ENCODE measurements at regions not wholly inside any gene's neighbourhood (a gene's known extent, or its start where the extent isn't known, plus 50 kb on each side); places are given as distances from the start of the nearest gene placed in this dataset.

GRCh38 chr18:51463483-51464136 is 266.1 kb upstream of the MEX3C start:
- H3K27ac Mint-ChIP-seq: no peak overlapping the region
- DNase-seq: no peak
- WGBS, 2 experiments (ENCODE audit: insufficient coverage in 1 of 2, insufficient read length in 1 of 2): 61 to 79% methylated on average over 3 to 6 of the region's 9 CpGs
- no peak overlapping the region for H3K4me3 ChIP-seq (ENCODE audit: low read length)
- no peaks in the 10 kb centered on the region for H3K27me3 Mint-ChIP-seq (ENCODE audit: insufficient read depth)
- no peaks in the 10 kb centered on the region for H3K36me3 ChIP-seq (ENCODE audit: control insufficient read depth, insufficient read depth, low read length)
- TF ChIP-seq CTCF (conservative IDR thresholded peaks at IDR 0.05): no peak
- H3K9ac ChIP-seq (ENCODE audit: extremely low read depth, low read length, poor library complexity, severe bottlenecking): no peak overlapping the region
- H3K36me3 Mint-ChIP-seq (ENCODE audit: low read depth): no peaks in the 10 kb centered on the region
- H3K4me1 Mint-ChIP-seq: peaks cover 13% of the 10 kb centered on the region
- peaks cover 5% of the 10 kb centered on the region for H3K9me3 Mint-ChIP-seq
- no peak overlapping the region for H3K27ac ChIP-seq (ENCODE audit: low read depth, low read length)
- no peaks in the 10 kb centered on the region for H3K27me3 ChIP-seq (ENCODE audit: control insufficient read depth, insufficient read depth, low read length, poor library complexity, severe bottlenecking)
- H3K4me1 ChIP-seq (ENCODE audit: control insufficient read depth, insufficient read depth, low read length): no peaks in the 10 kb centered on the region
- H3K9me3 ChIP-seq (ENCODE audit: control insufficient read depth, low read length): no peaks in the 10 kb centered on the region
- no peak overlapping the region for H3K4me3 Mint-ChIP-seq

DNA sequence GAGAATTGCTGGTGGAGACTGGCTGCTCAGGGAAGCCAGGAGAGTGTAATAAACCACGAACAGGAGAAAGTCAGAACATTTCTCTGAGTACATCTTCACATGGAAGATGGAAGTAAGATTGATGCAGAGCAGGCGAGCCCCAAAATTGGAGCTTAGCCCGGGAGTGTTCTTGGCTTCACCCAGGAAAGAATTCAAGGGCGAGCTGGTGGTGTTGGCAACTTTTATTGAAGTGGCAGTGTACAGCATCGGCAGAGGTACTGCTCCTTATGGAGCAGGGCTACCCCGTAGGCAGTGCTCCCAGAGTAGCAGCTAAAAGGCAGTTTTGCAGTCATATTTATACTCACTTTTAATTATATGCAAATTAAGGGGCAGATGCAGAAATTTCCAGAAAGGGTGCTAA is 281.4 kb upstream of the MEX3C start:
- no peak for TF ChIP-seq CTCF (conservative IDR thresholded peaks at IDR 0.05)
- H3K4me1 ChIP-seq (ENCODE audit: control insufficient read depth, insufficient read depth, low read length): peaks cover 6% of the 10 kb centered on the region
- Mint-ChIP-seq H3K36me3 (ENCODE audit: low read depth) (no peaks in the 10 kb centered on the region), H3K27me3 (ENCODE audit: insufficient read depth) (no peaks in the 10 kb centered on the region), H3K9me3 (peaks cover 2% of the 10 kb centered on the region), H3K4me1 (peaks cover 12% of the 10 kb centered on the region), H3K4me3 (no peak overlapping the region), H3K27ac (no peak overlapping the region)
- H3K27ac ChIP-seq (ENCODE audit: low read depth, low read length): no peak overlapping the region
- H3K27me3 ChIP-seq (ENCODE audit: control insufficient read depth, insufficient read depth, low read length, poor library complexity, severe bottlenecking): no peaks in the 10 kb centered on the region
- H3K36me3 ChIP-seq (ENCODE audit: control insufficient read depth, insufficient read depth, low read length): no peaks in the 10 kb centered on the region
- 93 to 94% methylated on average over 2 to 6 of the region's 6 CpGs for WGBS, 2 experiments (ENCODE audit: insufficient coverage in 1 of 2, insufficient read length in 1 of 2)
- H3K4me3 ChIP-seq (ENCODE audit: low read length): no peak overlapping the region
- H3K9me3 ChIP-seq (ENCODE audit: control insufficient read depth, low read length): no peaks in the 10 kb centered on the region
- no peak overlapping the region for H3K9ac ChIP-seq (ENCODE audit: extremely low read depth, low read length, poor library complexity, severe bottlenecking)
- DNase-seq: no peak

- H3K27me3 Mint-ChIP-seq (ENCODE audit: insufficient read depth): no peaks in the 10 kb centered on the region
- no peak for DNase-seq
- no peak for TF ChIP-seq CTCF (conservative IDR thresholded peaks at IDR 0.05)
- no peaks in the 10 kb centered on the region for H3K36me3 Mint-ChIP-seq (ENCODE audit: low read depth)
- H3K27ac Mint-ChIP-seq: no peak overlapping the region
- Histone ChIP-seq H3K9me3 (ENCODE audit: control insufficient read depth, low read length) (no peaks in the 10 kb centered on the region), H3K27me3 (ENCODE audit: control insufficient read depth, insufficient read depth, low read length, poor library complexity, severe bottlenecking) (no peaks in the 10 kb centered on the region), H3K27ac (ENCODE audit: low read depth, low read length) (no peak overlapping the region), H3K9ac (ENCODE audit: extremely low read depth, low read length, poor library complexity, severe bottlenecking) (no peak overlapping the region), H3K4me1 (ENCODE audit: control insufficient read depth, insufficient read depth, low read length) (peaks cover 10% of the 10 kb centered on the region), H3K4me3 (ENCODE audit: low read length) (no peak overlapping the region), H3K36me3 (ENCODE audit: control insufficient read depth, insufficient read depth, low read length) (no peaks in the 10 kb centered on the region)
- H3K4me3 Mint-ChIP-seq: no peak overlapping the region
- peaks cover 2% of the 10 kb centered on the region for H3K9me3 Mint-ChIP-seq
- 96% methylated on average over 4 to 6 of the region's 6 CpGs for WGBS, 2 experiments (ENCODE audit: insufficient coverage in 1 of 2, insufficient read length in 1 of 2)
- peaks cover 10% of the 10 kb centered on the region for H3K4me1 Mint-ChIP-seq
Observed at GRCh38 chr18:51479736-51480135, 282.3 kb upstream of the MEX3C start.
